SKM-1 treated with dmso at 0.1 percent for 144 hours (cell line): ENCODE measurements at regions not wholly inside any gene's neighbourhood (a gene's known extent, or its start where the extent isn't known, plus 50 kb on each side); places are given as distances from the start of the nearest gene placed in this dataset.

Source experiments
- DNase-seq: peaks from one replicate; lab custom pipeline; 2025; ENCODE audit not compliant: unreplicated experiment; lab: John Stamatoyannopoulos, UW

DNA sequence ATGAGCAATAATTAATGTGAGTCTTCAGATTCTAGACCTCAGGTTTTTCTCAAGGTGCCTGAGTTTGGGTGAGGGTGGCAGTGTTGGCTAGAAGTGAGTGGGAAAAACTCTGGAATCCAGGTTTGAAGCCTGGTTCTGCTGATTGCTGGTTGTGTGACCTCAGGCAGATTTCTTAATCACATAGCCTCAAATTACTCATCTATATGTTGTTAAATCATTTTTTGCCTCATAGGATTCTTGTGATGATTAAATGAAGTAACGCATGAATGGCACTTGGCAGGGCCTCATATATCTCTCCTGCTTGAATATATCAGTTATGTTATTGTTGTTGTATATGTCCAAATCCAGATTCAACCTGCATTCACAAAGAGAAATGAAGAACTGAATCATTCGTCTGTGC lies 60.5 kb downstream of the NR2F2 start:
- DNase-seq: no peak

DNA sequence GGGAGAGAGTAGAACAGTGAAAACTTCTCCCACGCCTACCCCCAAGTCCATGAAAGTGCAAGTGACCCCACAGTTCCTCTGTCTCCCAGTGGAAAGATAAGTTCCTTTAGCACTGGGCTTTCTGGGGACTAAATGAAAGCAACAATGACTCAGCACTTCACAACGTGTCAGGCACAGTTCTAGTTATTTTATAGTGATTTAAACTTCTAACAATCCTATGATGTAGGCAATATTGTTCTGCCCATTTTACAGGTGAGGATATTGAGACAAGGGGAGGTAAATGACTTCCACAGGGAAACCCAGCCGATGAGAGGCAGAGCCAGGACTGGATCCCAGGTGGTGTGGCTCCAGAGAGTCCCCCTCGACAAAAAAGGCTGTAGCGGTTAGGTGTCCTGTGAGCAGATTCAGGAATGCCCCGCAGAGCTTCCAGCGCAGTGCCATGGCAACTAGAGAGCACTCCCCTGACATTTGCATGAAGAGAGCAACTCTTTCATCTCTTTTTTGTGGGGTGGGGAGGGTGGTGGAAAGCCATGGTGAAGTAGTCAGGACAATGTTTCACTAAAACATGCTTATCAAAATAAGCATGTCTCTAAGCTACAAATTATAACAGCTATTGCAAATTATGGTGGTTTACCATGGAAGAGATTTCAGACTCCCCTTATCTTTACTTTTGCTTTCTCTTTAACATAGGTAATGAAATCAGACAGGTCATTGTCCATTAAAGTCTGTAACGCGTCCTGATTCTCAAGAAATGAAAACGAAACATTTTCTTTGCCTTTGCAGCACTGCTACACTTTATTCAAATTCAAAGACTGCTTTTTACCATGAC lies 62.1 kb downstream of the NR2F2 start:
- no peak for DNase-seq

DNA sequence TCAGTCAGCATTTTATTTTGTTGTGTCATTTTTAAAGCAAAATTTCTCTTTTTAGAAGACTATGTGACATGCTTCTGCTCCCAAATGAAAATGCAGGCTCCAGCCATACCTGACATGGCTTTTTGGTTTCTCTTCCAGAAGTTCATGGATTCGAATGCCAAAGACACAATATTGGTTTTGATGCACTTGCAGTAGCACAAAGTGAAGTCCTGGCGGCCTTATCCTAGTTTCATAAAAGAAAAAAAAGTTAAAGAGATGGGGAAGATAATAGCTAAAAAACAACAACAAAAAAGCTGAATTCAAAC lies 62.7 kb downstream of the NR2F2 start:
- DNase-seq: no peak

DNA sequence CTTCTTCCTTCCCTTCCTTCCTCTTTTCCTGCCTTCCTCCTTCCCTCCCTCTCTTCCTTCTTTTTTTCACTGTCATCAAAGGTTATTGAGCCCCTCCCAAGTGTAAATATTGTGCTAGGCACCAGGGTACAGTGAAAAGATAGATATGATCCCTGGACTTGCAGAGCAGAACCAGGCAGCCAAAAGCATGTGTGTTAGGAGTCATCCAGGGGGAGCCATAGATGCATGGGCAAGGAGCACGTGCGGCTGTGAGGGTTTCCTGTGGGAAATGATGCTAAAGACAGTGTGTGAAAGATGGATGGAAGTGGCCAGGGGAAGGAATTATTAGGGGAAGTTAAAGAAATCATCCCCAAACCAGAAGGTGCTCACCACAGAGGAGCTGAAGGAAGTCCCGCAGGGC lies 65.2 kb downstream of the NR2F2 start:
- DNase-seq: no peak

DNA sequence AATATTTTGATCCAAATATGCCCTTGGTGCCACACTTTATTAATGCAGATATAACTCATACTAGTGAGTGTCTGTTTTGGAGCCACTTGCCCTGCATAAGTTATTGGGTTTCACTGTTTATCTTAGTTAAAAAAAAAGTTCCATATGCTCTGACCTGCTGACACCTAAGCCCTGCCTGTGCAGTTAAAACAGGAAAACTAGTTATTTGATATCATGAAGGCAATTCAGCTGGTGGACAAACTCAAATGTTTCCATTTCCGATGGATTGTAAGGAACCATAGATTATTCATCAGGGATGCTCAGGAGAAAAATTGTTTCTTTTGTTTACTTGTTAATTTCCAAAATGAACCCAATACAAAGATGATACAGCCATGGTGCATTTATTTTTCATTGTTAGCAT lies 68.3 kb downstream of the NR2F2 start:
- no peak for DNase-seq

DNA sequence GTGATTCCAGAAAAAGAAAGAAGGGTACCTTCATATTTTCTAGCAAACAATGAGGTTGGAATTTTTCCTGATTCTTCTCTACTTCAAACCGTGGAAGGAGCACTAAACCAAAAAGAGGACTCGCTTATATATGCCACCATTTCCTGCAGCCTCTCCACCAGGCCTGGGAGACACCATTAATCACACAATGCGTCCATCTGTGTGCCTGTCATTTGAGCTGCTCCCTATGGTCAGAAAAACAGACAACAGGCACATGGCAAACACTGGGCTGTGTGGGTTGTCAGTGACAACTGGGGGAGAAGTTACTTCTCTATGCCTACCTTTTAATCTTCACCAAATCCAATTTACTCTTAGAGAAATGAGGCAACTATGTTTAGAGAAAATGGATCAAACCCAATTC lies 71.9 kb downstream of the NR2F2 start:
- DNase-seq: no peak

DNA sequence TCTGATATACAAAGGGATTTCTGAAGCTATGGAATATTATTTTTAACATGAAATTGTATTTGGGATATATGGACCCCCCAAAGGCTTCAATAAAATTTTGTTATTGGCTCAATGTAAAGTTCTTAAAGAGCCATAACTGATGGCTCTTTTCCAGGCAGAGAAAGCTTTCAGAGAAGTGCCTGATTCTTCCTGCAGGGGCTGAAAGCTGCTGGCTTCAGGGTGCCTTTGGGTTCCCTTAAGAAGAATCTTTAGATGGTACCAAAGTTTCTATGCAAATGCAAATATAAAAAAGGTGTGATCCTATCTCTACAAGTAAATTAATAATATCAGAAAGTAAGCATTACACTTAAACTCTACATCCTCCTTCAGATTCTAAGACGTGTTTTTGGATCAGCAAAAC lies 72.6 kb downstream of the NR2F2 start:
- no peak for DNase-seq

DNA sequence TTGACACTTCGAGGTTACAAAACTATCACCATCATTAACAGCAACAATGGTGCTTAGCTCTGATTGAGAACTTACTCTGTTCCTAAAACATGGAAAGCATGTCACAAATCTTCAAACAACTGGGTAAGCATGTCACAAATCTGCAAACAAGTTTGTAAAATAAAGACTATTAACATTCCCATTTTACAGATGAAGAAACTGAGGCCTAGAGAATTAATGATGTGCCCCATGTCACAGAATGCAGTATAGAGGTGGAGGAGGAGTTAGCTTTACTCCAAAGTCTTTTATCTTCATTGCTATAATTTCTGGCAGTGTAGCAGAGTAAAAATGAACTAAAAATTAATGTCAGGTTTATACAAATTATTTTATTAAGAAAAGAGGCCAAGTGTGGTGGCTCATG lies 73.4 kb downstream of the NR2F2 start:
- DNase-seq: no peak

DNA sequence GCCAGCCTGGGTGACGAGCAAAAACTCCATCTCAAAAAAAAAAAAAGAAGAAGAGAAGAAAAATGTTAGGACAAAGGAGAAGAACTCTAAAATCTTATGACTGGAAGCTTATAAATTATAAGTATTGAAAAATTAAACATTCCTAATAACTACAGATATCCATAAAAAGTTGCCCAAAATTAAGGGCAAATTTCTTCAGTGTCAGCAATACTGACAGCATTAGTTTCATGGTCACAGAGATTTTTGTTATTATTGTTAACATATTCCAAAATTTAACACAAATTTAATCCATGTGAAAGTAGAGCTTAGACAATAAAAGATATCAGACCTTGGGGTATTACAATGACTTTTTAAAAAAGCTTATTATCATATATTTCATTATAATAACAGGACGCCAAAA lies 74.1 kb downstream of the NR2F2 start:
- no peak for DNase-seq

DNA sequence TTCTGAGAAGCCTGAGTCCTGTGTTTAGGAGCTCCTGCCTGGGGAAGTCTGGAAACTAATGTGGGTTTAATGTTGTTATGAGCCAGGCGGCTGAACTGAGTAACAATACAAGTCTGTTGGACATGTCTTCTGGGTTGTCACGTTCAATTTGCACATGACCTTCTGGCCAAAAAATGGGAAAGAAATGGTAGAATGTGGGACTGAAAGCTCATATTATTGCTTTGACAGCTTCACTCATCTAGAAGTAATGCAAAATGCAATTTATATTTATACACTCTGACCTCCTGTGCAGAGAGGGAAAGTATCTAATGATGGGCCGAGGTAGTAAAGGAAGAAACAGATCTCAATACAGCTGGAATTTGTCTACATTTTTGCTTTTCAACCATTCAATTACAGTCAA lies 75.8 kb downstream of the NR2F2 start:
- no peak for DNase-seq

DNA sequence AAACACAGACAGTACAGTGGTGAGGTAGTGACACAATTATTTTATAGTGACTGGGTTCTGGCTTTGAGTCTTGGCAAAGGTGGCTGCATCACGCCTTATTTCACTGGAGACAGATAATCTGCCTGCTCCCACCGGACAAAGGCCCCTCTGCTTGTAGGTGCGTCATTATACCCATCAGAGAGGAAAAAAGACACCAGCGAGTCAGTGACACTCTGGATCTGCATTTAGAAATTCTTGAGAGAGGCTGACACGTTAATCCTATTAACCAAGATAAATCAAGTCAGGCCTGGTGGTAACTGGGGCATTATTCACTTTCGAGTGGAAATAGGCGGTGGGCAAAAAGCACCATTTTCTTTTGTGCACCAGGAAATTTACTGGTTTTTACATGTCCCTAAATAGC lies 76.2 kb downstream of the NR2F2 start:
- no peak for DNase-seq

DNA sequence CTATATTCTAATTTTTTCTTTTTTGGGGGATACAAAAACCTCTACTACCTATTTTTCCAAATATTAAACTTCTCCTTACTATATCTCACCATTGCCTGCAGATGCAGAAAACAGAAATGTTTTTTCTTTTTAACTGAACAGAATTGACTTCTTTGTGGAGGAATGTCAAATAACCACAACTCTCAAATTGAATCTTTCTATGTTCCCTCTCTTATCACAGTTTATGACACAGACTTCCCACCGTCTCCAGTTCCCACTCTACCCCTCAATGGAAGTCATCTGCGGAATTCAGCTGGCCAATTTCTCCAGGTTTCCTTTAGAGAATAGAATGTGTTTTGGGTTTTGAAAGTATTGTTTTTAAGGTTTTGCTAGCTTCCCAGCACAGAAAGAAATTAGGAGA lies 77.0 kb downstream of the NR2F2 start:
- DNase-seq: no peak

DNA sequence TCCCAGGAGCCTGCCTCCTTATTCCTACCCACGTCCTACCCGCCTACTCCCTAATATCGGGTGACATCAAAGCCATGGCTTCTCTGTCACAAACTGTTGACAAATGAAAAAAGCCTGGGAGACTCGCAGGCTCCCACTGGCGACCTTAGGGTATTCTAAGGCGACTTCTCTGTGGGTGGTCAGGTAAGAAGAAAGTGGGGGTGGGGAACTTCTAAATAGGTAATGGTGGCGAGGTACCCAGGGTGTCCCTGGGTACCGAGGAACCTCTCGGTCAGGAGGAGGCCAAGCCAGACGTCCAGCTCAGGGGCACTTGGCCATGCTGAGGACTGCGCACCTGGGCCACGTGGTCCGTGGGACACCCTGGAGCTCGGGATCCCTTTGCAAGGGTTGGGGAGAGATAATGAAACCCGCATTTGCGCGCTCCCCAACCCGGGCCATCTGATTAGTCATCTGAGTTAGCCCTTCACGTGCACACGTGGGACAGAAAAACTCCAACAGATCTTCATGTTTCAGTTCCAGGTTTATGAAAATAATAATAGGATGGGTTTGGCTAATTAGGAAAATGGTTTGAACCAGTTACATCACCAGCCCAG lies 78.2 kb downstream of the NR2F2 start:
- no peak for DNase-seq

DNA sequence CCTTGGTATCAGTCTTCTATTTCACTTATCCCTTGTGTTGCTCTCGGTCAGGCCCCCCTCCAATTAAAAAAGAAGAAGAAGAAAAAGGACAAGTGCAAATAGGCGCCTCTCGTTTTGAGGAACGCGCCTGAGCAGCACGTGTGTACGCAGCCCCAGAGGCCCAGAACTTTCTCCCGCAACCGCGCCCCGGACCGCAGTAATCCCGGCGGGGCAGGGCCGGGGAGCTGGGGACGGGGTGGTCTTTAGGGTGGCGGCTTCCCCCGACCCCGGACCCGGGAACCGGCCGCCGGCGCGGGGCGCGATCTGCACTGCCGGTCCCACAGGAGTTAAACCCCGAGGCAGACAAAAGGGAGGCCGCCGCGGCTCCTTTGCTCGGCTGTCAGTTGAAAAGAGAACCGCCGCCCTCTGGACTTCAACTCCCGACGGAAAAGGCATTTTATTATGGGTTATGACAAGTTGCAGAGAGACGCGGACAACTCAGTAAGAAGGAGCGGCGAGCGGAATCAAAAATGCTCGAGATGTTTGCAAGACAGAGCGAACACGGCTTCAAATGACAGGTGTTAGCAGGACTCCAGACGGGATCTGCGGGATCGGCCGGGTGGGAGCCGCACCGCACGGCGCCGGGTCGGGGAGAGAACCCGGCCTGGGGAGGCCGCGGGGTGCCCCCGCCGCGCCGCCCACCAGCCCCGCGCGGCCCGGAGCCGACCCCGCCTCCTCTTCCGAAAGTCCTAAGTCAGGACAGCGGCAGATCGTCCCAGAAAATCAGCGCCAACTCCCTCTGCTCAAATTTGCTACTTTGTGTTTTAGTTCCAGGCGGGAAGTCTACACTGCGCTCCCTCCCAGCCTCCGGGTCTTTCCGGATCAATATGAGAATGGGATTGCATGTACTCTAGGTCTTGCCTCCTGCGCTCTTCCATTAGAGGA lies 79.0 kb downstream of the NR2F2 start:
- DNase-seq: no peak

DNA sequence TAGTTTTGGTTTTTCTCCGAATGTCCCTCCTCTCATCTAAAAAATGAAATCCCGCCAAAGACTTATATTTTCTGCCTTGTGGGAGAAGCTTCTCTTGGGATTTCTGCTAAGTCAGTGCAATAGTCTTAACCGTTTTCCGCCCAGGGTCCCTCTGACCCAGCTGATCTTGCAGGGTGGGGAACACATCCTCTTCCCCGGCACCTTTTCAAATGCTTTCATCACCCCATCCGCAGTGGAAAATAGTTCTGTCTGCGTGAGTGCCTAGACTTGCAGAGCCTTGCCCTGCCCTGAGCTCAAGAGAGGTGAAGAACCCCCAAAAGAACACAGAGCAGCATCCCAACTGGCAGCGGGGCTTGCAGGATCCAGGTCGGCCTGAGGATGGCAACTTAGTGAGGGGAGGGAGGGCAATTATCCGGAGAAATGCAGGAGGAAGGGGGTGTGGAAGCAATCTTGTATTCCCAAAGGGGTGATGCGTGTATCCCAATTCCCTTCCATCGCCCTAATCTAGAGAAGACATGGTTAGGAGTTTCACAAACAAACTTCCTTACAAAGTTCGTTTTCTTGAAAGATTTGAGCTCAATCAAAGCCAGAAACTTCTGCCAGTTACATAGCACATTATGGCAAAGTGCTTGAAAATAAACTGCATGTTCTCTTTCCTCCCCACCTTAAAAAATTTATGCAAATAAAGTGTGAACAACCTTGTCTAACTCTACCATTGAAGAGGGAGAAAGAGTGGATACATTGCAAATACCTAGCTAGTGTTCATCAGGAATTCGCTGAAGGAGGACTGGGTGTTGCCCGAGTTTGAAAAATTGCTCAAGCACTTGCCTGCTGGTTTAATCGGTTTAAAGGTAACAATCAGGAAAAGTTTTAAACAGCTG lies 79.9 kb downstream of the NR2F2 start:
- DNase-seq: no peak

DNA sequence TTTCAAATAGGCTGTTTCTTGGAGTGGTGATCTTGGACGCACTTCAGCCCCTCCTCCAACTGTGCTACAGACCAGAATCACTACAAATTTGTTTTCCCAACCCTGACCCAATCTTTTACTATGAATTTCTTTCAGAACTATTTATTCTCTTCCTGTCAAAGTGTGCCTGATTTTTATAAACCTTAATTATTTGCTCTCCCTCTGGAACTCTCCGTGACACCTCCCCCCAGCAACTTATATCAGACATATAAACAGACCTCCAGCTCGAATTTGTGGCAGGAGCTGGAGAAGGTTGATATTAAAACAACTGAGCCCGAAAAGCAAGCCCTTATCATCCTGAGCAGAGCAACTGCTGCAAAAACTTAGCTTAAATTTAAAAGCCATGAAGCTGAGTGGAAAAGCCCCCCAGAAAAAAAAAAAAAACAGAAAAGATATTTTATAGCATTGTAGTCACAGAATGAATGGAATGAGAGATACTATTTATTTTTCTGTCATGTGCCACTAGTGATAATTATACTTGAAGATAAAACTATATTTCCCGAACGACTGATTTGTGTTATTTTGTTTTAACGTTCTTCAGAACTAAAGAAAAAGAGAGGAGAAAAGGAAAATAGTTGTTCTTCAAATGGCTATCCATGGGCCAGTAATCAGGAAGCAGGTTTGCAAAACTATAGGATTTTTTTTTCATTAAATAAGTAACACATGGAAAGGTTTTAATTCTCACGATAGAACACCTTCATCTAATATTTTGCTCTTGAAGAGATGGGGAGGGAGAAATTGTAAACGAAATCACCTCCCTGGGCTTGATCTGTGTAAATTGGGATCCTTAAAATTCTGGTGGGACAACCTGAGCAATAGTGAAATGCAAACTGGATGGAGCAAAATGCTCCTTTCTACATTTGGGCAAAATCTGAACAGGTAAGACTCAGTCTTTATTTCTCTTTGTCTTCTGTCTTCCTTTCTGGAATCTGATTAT lies 80.8 kb downstream of the NR2F2 start:
- no peak for DNase-seq

DNA sequence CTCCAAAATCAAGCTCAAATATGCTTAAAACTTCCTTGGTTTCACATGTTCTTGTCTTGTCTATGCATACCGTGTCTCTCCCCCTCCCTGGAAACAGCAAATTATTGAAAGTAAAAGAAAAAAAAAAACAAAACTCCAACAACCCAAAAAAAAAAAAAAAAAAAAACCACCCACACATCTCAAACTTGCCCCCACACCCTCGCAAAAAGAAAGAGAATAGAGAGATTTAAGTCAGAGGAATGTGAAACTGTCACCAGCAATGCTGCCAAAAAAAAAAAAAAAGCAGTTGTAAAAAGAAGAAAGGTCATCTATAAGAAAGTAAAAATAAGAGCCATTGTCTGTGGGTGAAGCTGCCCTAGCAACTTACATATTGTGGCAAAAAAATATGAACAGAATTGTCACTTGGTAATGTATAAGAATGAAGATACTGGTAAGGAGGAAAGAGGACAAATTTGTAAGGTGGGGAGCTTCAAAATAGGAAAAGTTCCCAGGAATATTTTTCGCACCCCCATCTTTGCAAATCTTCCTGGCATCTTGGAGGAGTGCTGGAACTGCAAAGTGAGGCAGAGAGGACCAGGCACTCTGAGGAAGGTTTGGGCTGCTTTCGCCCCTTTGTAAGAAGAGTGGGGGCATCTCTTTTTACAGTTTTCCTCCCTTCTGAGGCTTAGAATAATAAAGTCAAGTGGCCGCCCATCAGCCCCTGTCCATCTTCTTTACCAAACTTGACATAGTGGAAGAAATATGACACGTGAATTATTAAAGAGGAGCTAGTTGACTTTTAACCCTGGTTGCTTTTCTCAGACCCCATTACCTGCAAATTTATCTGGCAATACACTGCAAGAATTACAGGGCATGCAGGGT lies 81.8 kb downstream of the NR2F2 start:
- DNase-seq: no peak

DNA sequence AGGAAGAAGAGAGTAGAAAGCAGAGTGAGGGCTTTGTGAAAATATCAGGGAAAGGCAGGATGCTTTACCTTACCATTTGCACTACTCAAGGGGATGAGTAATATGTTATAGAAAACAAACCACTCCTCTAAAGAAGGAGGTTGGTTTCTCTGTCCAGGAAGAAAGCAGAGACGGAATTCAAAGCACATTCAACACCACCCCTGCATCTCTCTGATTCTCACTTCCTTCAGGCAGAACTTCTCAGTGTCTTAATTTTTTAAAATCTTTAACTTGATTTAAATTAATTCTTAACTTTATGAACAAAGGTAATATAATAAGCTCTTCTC lies 82.4 kb downstream of the NR2F2 start:
- DNase-seq: no peak

DNA sequence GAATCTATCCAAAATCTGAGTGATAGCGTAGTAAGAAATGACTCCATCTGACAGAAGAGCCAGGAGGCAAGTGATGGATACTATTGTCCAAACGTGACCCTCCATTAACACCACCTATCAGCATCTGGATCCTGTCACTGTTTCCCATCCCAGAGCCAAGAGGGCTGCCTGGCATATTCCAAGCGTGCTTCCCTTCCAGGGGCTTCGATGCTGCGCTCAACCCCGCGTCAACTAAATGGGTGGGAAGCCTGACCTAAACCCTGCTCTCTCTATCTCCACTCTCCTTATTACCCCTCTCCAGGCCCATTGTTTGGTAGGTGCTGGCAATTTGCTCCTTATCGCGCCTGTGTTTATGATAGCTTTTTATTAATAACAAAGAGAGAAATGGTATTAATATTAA lies 83.2 kb downstream of the NR2F2 start:
- no peak for DNase-seq
